ENCODE measurements at regions not wholly inside any gene's neighbourhood (a gene's known extent, or its start where the extent isn't known, plus 50 kb on each side); places are given as distances from the start of the nearest gene placed in this dataset.
"Not testable (repeated sequence)": the region's sequence is repeated elsewhere in the genome, so short reads cannot be mapped to it uniquely, and the experiment has no call there.

GRCh38 chr3:34869696-34870095 lies 769.6 kb upstream of the ARPP21 start:
- DNase-seq (ENCODE audit: low spot score): no peak

- no peak for DNase-seq (ENCODE audit: low spot score)
Observed at GRCh38 chr3:34872406-34872805, 766.9 kb upstream of the ARPP21 start.

- DNase-seq (ENCODE audit: low spot score): no peak
Observed at GRCh38 chr3:34876997-34877396, 762.3 kb upstream of the ARPP21 start.

GRCh38 chr3:34878488-34878887 lies 760.8 kb upstream of the ARPP21 start:
- no peak for DNase-seq (ENCODE audit: low spot score)

- DNase-seq (ENCODE audit: low spot score): no peak
Observed at GRCh38 chr3:34881026-34881425, 758.3 kb upstream of the ARPP21 start.

- no peak for DNase-seq (ENCODE audit: low spot score)
Observed at GRCh38 chr3:34882764-34883163, 756.6 kb upstream of the ARPP21 start.

- DNase-seq (ENCODE audit: low spot score): no peak
Observed at GRCh38 chr3:34884007-34884406, 755.3 kb upstream of the ARPP21 start.

GRCh38 chr3:34886443-34886842 lies 752.9 kb upstream of the ARPP21 start:
- no peak for DNase-seq (ENCODE audit: low spot score)

- DNase-seq (ENCODE audit: low spot score): no peak
Observed at GRCh38 chr3:34889641-34890040, 749.7 kb upstream of the ARPP21 start.

- DNase-seq (ENCODE audit: low spot score): no peak
Observed at GRCh38 chr3:34890247-34890646, 749.1 kb upstream of the ARPP21 start.

GRCh38 chr3:34891941-34892340 lies 747.4 kb upstream of the ARPP21 start:
- DNase-seq (ENCODE audit: low spot score): no peak

GRCh38 chr3:34895841-34896240 lies 743.5 kb upstream of the ARPP21 start:
- DNase-seq (ENCODE audit: low spot score): no peak

GRCh38 chr3:34909679-34910078 lies 729.6 kb upstream of the ARPP21 start:
- DNase-seq (ENCODE audit: low spot score): not testable (repeated sequence)

- no peak for DNase-seq (ENCODE audit: low spot score)
Observed at GRCh38 chr3:34919025-34919424, 720.3 kb upstream of the ARPP21 start.

- no peak for DNase-seq (ENCODE audit: low spot score)
Observed at GRCh38 chr3:34920806-34921205, 718.5 kb upstream of the ARPP21 start.

- no peak for DNase-seq (ENCODE audit: low spot score)
Observed at GRCh38 chr3:34924961-34925360, 714.4 kb upstream of the ARPP21 start.

GRCh38 chr3:34925851-34926250 lies 713.5 kb upstream of the ARPP21 start:
- DNase-seq (ENCODE audit: low spot score): no peak

- DNase-seq (ENCODE audit: low spot score): no peak
Observed at GRCh38 chr3:34929036-34929435, 710.3 kb upstream of the ARPP21 start.

- no peak for DNase-seq (ENCODE audit: low spot score)
Observed at GRCh38 chr3:34934660-34935059, 704.7 kb upstream of the ARPP21 start.

GRCh38 chr3:34938784-34939183 lies 700.5 kb upstream of the ARPP21 start:
- no peak for DNase-seq (ENCODE audit: low spot score)

GRCh38 chr3:34942256-34942655 lies 697.1 kb upstream of the ARPP21 start:
- DNase-seq (ENCODE audit: low spot score): no peak

- peak; percentile 7 for DNase-seq (ENCODE audit: low spot score)
Observed at GRCh38 chr3:34947834-34948233, 691.5 kb upstream of the ARPP21 start.

GRCh38 chr3:34948517-34948916 lies 690.8 kb upstream of the ARPP21 start:
- DNase-seq (ENCODE audit: low spot score): no peak

- DNase-seq (ENCODE audit: low spot score): no peak
Observed at GRCh38 chr3:34955680-34956079, 683.6 kb upstream of the ARPP21 start.

- no peak for DNase-seq (ENCODE audit: low spot score)
Observed at GRCh38 chr3:34956511-34956910, 682.8 kb upstream of the ARPP21 start.

Measured in H4 (cell line).